LNCaP clone FGC (cell line): ENCODE measurements at regions not wholly inside any gene's neighbourhood (a gene's known extent, or its start where the extent isn't known, plus 50 kb on each side); places are given as distances from the start of the nearest gene placed in this dataset.
A peak's percentile ranks its signal among the peaks of the same experiment; 100 is the strongest.

ENCODE experiments used
- DNase-seq: peaks from one replicate; pipeline ENCODE4 v3.0.0-alpha.2; 2011; ENCODE audit warnings: low read depth
- H3K4me3 ChIP-seq: 2 replicates; pipeline ENCODE4 v1.5.1; 2011; ENCODE audit warnings: mild to moderate bottlenecking, low read depth, low read length, control low read depth
- TF ChIP-seq, protein P1 (sequence below): IDR thresholded peaks from 2 replicates; pipeline ENCODE4 v1.5.1; 2012; ENCODE audit warnings: mild to moderate bottlenecking; ENCODE audit not compliant: control insufficient read depth, insufficient read depth; ENCODE audit errors: extremely low read depth

DNA sequence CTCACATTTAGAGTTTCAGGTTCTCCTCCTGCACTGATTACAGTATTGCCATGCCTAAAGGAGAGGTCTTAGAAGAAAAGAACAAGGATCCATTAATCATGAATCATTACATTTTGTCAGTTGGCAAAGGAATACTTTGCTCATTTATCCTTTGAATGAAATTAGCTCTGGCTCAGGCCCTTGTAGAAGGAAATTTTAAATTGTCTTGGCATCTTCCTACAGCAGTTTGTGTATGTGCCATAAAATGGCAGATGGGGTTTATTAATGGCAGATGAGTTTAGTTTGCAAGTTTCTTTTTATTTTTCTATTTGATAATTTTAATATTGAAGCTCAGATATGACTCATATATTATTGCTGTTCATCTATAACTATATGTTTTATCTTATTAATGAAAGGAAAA, 181.2 kb upstream of the EPHA3 start:
- no peak overlapping the region for H3K4me3 ChIP-seq
- TF ChIP-seq, protein P1, sequence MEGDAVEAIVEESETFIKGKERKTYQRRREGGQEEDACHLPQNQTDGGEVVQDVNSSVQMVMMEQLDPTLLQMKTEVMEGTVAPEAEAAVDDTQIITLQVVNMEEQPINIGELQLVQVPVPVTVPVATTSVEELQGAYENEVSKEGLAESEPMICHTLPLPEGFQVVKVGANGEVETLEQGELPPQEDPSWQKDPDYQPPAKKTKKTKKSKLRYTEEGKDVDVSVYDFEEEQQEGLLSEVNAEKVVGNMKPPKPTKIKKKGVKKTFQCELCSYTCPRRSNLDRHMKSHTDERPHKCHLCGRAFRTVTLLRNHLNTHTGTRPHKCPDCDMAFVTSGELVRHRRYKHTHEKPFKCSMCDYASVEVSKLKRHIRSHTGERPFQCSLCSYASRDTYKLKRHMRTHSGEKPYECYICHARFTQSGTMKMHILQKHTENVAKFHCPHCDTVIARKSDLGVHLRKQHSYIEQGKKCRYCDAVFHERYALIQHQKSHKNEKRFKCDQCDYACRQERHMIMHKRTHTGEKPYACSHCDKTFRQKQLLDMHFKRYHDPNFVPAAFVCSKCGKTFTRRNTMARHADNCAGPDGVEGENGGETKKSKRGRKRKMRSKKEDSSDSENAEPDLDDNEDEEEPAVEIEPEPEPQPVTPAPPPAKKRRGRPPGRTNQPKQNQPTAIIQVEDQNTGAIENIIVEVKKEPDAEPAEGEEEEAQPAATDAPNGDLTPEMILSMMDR = no peak
- DNase-seq = no peak

- no peak overlapping the region for H3K4me3 ChIP-seq
- no peak for DNase-seq
- TF ChIP-seq, protein P1 = no peak
Observed at GRCh38 chr3:88930611-88931010, 176.8 kb upstream of the EPHA3 start.

GRCh38 chr3:88936831-88937230, 170.6 kb upstream of the EPHA3 start:
- TF ChIP-seq, protein P1 = no peak
- DNase-seq = no peak
- H3K4me3 ChIP-seq = no peak overlapping the region

GRCh38 chr3:88940296-88940695, 167.1 kb upstream of the EPHA3 start:
- no peak for DNase-seq
- TF ChIP-seq, protein P1 = no peak
- no peak overlapping the region for H3K4me3 ChIP-seq

DNA sequence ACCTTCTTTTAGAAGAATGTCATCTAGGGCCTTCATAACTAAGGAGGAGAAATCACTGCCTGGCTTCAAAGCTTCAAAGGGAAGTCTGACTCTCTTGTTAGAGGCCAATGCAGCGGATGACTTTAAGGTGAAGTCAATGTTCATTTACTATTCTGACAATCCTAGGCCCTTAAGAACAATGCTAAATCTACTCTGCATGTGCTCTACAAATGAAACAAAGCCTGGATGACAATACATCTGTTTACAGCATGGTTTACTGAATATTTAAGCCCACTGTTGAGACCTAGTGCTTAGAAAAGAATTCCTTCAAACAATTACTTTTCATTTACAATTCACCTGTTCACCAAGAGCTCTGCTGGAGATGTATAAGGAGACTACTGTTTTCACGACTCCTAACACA, 160.4 kb upstream of the EPHA3 start:
- TF ChIP-seq, protein P1 = no peak
- H3K4me3 ChIP-seq = no peak overlapping the region
- DNase-seq = no peak

GRCh38 chr3:88954853-88955252, 152.6 kb upstream of the EPHA3 start:
- TF ChIP-seq, protein P1 = no peak
- DNase-seq = peak; percentile 25
- H3K4me3 ChIP-seq = no peak overlapping the region

DNA sequence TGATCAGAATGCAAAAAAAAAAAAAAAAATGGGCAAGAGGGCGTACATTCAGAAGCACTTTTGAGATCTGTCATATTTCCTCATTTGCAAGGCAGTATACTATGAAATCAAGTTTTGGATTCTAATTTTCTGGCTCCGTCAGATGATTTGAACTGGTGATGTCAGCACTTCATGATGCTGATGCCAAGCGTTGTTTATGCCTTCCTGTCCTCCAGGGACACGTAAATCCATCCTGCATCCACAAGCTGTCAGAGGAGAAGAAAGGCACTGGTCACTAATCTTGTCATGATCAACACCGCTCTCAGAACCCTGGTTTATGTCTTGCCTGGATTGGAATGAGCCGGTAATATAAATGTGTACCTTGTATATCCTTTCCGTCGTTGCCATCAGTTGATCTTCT, 152.1 kb upstream of the EPHA3 start:
- no peak for DNase-seq
- TF ChIP-seq, protein P1 = no peak
- H3K4me3 ChIP-seq = no peak overlapping the region
